Sciatic nerve (tissue), 2 donors: ENCODE measurements at regions not wholly inside any gene's neighbourhood (a gene's known extent, or its start where the extent isn't known, plus 50 kb on each side); places are given as distances from the start of the nearest gene placed in this dataset.
"Not testable (repeated sequence)": the region's sequence is repeated elsewhere in the genome, so short reads cannot be mapped to it uniquely, and the experiment has no call there.

Experiments used
- ATAC-seq: fragments of 200-7000 bp; cut with Tn5 transposase; one replicate; pipeline ENCODE4 v1.9.1; 2020; ENCODE audit warnings: mild to moderate bottlenecking, moderate library complexity
- DNase-seq: peaks from one replicate; pipeline ENCODE4 v3.0.0-alpha.2; 2020; ENCODE audit warnings: low spot score
- intact Hi-C: fragments of 100-400 bp; cut with DNase I; formaldehyde crosslinking; loops from one replicate; pipeline ENCODE4 v1.14.2; 2022
- donor health status: DM: no; HTN: no; CAD: no.
- donor health status: DM: no; HTN: no; CAD: no.

GRCh38 chr15:23750179-23750578 lies 63.1 kb upstream of the NDN start:
- intact Hi-C loops: no loop called here
- DNase-seq (no peak), ATAC-seq (no peak)

GRCh38 chr15:23750776-23751175 lies 63.7 kb upstream of the NDN start:
- no peak for DNase-seq
- no peak for ATAC-seq
- intact Hi-C loops: no loop called here

- ATAC-seq (no peak), DNase-seq (no peak)
- intact Hi-C loops: no loop called here
These were observed 66.1 kb upstream of the NDN start for GRCh38 chr15:23753248-23753647.

- DNase-seq: no peak
- intact Hi-C loops: no loop called here
- no peak for ATAC-seq
These were observed 71.8 kb upstream of the NDN start for GRCh38 chr15:23758891-23759290.

- ATAC-seq (no peak), DNase-seq (no peak)
- intact Hi-C loops: no loop called here
These were observed 72.9 kb upstream of the NDN start for GRCh38 chr15:23760024-23760423.

- intact Hi-C loops: no loop called here
- no peak for ATAC-seq
- no peak for DNase-seq
These were observed 74.3 kb upstream of the NDN start for GRCh38 chr15:23761386-23761785.

GRCh38 chr15:23762026-23762425 lies 74.9 kb upstream of the NDN start:
- intact Hi-C loops: no loop called here
- ATAC-seq (no peak), DNase-seq (no peak)

GRCh38 chr15:23763021-23763420 lies 75.9 kb upstream of the NDN start:
- no peak for DNase-seq
- intact Hi-C loops: no loop called here
- ATAC-seq: no peak

GRCh38 chr15:23764306-23764705 lies 77.2 kb upstream of the NDN start:
- ATAC-seq: no peak
- no peak for DNase-seq
- intact Hi-C loops: no loop called here

- ATAC-seq (no peak), DNase-seq (no peak)
- intact Hi-C loops: no loop called here
These were observed 77.6 kb upstream of the NDN start for GRCh38 chr15:23764716-23765115.

- DNase-seq, ATAC-seq, intact Hi-C loops: not testable (repeated sequence)
These were observed 79.7 kb upstream of the NDN start for GRCh38 chr15:23766779-23767178.

GRCh38 chr15:23773093-23773492 lies 86.0 kb upstream of the NDN start:
- ATAC-seq (no peak), DNase-seq (no peak)
- intact Hi-C loops: no loop called here

- ATAC-seq (no peak), DNase-seq (no peak)
- intact Hi-C loops: no loop called here
These were observed 100.4 kb upstream of the NDN start for GRCh38 chr15:23787346-23788105.

- ATAC-seq: no peak
- intact Hi-C loops: no loop called here
These were observed 106.1 kb upstream of the NDN start for GRCh38 chr15:23793191-23793680.

GRCh38 chr15:23797747-23798446 lies 110.8 kb upstream of the NDN start:
- ATAC-seq: no peak
- intact Hi-C loops: no loop called here
- DNase-seq: no peak

More at GRCh38 chr15:23793191-23793680, 106.1 kb upstream of the NDN start:
- DNase-seq: no peak

- intact Hi-C loops: no loop called here
- ATAC-seq: no peak
These were observed 114.8 kb upstream of the NDN start for GRCh38 chr15:23801881-23802280.

GRCh38 chr15:23802896-23803435 lies 115.9 kb upstream of the NDN start:
- intact Hi-C loops, ATAC-seq, DNase-seq: not testable (repeated sequence)

More at GRCh38 chr15:23801881-23802280, 114.8 kb upstream of the NDN start:
- DNase-seq: no peak

- intact Hi-C loops: no loop called here
- ATAC-seq (no peak), DNase-seq (no peak)
These were observed 119.9 kb upstream of the NDN start for GRCh38 chr15:23806980-23807379.

GRCh38 chr15:23823508-23823907 lies 136.4 kb upstream of the NDN start:
- ATAC-seq: no peak
- no peak for DNase-seq
- intact Hi-C loops: no loop called here

- ATAC-seq: no peak
- DNase-seq: no peak
- intact Hi-C loops: no loop called here
These were observed 141.7 kb upstream of the NDN start for GRCh38 chr15:23828786-23829185.
